SIG-M5 treated with dmso at 0.1 percent for 504 hours (cell line): ENCODE measurements at regions not wholly inside any gene's neighbourhood (a gene's known extent, or its start where the extent isn't known, plus 50 kb on each side); places are given as distances from the start of the nearest gene placed in this dataset.

ENCODE experiments used
- DNase-seq: peaks from one replicate; lab custom pipeline; 2025; ENCODE audit not compliant: unreplicated experiment; lab: John Stamatoyannopoulos, UW

DNA sequence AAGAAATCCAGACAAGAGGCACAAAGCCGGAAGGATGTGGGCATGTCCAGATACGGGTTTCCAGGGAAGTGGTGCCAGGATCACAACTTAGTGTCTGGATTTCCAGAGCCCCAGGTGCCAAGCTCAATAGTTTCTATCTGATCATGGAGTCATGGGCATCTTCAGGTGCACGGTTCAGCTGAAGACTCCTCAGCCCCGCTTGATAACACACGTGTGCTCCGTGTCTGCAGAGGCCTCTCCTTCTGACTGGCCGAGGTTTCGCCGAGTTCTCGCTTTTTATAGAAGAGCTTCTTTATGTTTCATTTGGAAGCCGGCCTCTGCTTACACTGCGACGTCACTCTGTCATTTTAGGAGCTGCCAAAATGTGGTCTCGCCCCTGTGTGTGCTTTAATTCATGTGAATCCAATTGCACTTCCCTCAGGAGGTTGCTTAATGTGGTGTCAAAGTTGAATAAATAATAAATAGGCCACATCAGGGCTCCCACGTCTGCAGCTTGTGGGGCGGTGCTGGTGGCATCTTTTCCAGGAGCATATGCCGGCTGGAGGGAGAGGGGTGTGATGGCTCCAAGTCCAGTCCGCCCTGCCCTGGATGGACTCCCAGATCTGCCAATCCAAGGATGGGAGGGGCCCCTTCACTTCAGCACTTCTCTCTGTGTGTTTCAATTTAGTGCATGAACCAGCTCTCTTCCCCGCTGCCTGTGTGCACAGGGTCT lies 1410.8 kb downstream of the TBC1D22A start:
- no peak for DNase-seq

DNA sequence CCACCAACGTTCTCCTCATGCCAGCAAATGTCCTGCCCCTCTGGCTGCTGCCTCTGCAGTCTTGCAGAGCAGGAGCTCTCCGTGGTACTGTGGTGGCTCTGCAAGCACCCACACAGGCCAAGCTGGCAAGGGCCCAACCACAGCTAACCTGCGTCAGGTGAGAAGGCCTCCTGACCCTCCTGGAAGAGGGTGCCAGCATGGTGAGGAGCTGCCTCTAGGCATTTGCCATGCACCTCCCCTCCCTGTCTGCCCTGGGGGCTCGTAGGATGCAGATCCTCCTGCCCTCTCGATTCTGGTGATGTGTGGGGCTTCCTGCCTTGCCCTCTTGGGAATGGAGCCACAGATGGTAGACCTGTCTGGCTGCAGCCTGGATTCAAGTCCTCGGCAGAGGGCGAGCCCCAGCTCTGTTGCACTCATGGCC lies 1408.8 kb downstream of the TBC1D22A start:
- DNase-seq: no peak

DNA sequence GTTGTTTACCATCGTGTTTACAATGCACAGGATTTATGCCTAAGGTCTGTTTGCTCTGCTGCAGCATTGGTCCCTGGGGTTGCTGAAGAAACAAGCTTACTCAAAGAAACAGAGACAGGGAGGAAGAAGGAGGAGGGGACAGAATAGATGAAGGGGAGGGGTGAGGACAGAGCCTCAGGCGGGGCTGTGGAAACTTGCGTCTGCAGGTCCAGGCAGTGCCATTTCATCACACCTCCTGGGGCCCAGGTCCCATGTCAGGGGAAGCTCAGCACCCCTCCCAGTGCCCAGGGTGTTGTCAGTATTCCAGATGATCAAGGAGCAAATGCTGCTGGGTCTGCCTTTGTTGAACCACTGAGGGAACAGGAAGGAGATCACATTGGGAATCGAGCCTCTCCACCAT lies 1406.8 kb downstream of the TBC1D22A start:
- no peak for DNase-seq

DNA sequence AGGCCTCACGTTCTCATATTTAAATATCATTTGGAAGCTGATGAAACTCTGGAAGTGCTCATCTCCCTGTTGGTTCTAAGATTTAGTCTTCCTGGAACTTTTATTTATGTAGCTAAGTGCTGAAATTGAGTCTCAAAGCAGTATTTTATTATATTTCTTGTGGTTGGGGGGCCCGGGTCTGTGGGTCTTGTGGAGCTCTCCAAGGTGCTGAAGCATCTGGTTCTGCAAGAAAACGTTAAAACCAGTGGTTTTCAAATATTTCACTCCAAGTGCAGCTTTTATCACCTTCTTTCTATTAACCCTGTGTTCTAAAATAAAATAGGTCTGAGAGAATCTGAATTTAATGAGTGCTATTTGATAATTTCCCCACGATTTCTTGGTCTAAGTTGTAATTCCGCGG lies 1404.8 kb downstream of the TBC1D22A start:
- DNase-seq: no peak

DNA sequence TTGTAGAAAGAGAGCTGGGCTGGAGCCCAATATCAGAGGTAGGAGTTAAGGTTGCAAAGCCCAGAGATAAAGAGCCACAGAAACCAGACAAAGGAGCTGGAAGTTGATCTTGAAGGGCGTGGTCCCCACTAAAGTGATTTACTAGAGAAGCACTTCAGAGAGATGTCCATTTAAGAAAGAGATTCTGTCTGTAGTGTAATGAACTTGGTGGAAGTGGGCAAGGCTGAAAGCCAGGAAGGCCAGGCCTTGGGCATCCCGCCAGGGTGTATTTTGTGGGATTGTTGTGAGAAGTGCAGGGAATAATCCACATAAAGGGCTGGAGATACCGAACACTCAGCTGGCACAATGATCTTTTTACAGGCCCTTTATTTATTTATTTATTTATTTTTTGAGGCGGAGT lies 1398.8 kb downstream of the TBC1D22A start:
- DNase-seq: no peak

DNA sequence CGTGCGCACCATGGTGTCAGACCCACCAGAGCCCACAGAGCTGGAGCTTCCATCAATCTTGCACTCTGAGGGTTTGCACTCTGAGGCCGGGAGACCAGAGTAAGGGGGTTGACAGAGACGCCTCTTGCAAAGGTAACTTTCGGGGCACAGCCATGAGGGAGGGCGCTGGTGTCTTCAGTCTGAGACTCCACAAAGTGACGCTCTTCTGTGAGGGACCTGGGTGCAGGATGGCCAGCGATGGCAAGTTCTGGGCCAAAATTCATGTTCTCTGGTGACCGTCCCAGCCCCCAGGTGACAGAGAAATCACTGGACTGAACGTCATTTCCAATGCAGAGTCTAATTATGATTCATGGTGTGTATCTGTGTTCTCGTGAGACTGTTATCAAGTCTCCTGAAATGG lies 1395.2 kb downstream of the TBC1D22A start:
- no peak for DNase-seq

DNA sequence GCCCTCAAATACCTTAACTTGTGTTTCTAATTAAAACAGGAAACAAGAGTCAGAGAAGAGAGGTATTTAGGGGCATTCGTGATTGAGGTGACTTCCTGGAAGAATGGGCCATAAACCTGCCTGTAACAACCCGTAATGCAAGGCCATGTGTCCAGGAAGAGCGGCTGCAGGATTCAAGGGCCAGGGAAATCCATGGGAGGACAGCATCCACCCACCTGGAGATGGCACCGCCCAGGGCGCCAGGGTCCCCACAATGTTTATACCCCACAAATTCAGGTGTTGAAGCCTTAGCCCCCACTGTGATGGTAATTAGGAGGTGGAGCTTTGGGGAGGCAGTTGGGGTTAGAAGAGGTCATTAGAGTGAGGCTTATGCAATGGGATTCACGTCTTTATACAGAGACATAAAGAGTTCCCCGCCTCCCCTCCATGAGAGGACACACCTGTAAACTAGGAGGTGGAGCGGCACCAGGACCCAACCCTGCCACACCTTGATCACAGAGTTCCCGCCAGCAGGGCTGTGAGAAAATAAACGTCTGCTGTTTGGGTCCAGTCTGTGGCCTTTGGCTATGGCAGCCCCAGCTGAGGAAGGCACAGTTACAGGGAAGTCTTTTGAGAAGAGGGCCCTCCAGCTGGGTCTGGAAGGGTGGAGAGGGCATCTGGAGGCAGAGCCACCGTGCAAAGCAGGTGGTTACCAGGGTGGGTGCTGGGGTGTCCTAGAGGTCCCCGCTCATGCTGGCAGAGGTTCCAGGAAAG lies 1394.3 kb downstream of the TBC1D22A start:
- no peak for DNase-seq

DNA sequence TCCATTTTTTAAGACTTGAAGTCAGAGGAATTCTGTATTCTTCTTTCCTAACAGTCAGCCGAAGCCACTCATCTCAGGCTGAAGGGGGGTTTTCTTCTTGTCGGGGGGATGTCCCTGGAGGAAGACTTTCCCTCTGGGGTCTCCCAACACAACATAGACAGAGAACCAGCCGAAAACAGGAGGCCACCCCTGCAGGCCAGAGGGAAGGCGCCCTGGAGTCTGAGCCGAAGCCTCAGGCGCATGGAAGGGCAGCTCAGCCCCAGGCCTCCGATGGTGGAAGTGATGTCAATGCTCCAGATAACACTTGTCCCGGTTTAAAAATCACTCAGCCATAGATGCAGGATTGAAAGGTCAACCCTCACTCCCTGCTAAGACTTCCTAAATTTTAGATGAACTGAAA lies 1393.0 kb downstream of the TBC1D22A start:
- no peak for DNase-seq

DNA sequence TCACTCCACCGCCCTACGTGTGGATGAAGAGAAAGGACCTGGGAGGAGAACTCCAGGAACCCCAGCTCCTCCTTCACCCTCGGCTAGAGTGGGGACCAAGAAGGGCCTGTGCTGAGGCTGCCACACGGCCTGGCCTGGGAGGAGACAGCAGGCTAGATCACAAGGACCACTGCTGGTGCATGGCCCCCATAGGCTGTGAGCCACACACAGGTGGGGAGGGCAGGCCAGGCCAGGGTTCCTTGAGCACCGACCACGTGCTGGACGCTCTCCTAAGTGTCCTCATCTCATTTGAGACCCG lies 1392.4 kb downstream of the TBC1D22A start:
- no peak for DNase-seq

DNA sequence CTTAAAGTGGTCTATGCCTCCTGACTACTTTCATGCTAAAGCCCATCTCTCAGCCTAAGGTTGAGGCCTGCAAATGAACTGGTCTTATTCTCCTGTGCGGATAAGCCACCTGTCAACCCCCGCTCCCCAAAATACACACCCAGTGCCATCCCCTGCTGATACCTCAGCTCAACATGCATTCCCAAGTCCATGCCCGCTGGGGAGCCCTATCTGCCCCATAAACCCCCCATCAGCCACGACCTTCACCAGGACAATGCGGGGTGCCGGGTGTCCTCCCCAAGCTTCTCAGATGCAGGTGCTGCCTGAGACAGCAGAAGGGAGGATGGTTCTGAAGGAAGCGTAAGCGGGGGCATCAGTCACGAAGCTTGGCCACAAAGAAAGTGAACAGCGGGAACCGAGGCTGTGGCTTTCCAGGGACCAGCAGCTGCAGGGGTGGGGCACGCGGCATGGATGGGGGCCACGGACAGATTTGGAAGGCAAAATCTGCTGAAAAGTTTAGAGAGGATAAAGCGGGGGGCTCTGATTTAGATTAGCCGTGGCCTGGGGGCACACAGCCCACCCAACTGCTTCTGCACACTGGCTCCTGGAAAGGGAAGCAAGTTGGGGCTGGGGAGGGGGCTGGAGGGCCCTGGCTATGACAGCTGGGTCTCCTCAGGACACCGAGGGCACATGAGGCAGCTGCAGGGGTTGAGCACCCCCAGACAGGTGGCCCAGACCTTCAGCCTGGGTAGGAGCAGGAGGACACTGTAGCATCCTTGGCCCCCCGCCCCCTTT lies 1391.9 kb downstream of the TBC1D22A start:
- DNase-seq: no peak

DNA sequence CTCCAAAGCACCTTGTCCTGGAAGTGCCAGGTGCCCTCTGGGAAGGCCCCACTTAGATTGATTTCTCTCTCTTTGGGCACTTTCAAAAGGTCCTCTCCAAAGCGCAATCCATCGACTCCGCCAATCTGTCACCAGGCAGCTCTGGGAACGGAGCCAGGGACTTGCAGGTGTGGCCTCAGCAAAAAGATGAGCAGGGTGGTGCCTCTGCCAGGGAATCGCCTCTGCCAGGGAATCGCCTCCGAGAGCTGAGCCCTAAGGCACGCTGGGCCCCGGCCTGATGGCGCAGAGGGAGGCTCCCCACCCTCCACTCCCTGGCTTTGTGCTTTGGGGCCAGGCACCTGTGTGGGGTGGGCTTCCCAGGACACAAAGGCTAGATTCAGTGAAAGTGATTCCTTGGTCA lies 1391.3 kb downstream of the TBC1D22A start:
- DNase-seq: no peak

DNA sequence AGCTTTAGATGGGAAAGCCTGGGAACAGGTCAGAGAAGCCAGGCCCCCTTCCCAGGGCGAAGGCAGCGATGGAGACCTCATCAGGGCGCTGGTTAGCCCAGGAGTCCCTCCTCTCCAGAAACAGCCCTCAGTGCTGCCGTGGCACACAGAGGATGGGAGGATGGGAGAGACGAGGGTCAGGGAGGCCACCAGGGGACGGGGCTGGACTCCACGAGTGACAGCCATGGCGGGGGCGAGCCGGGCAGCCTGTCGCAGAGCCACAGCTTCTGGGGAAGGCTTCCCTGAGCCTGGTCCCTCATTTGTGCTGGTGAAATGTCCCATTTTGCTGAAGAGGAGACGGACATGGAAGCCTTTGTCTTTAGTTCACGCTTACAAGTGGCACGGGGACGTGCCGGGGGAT lies 1390.5 kb downstream of the TBC1D22A start:
- no peak for DNase-seq

DNA sequence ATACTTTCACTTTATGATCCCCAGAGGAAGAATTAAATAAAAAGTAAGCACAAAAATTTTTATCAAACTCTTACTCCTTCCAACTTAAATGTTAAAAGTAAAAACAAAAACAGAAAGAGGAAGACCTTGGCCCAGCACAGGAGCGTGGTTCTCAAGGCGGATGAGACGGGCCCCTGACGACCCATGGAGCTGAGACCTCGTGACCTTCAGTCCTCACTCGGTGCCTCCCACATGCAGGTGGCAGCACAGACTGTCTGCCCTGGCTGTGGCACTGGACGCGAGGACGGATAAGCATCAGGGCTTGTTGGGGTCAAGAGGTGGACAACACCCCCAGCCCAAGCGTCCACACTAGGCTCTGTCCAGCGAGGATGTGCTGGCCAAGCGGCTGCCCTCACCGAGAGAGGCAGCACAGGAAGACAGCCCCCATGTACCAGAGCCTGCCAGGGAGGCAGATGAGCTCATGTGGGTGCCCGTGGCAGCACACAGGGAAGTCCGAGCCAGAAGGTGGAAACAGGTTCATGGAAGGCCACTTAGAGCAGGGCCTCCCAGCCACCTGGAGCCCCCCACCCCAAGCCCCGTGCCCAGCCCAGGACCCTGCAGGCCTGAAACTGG lies 1389.8 kb downstream of the TBC1D22A start:
- no peak for DNase-seq

DNA sequence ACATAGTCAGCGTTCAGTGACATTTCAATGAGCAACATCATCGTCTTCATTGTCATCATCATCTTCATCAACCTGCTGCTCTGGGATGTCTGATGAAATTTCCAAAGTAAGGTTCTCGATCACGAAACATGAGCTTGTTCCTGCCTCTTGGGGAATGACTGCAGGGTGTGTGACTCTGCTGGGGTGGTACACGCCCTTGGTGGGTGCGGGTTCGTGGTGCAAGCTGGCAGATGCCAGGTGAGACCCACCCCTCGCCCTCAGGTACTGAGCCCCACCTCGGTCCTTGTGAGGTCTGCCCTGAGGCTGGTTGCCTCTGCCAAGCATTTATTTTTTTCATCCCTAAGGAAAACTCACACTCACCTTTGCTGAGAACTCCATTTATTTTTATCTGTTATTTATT lies 1389.2 kb downstream of the TBC1D22A start:
- DNase-seq: no peak

DNA sequence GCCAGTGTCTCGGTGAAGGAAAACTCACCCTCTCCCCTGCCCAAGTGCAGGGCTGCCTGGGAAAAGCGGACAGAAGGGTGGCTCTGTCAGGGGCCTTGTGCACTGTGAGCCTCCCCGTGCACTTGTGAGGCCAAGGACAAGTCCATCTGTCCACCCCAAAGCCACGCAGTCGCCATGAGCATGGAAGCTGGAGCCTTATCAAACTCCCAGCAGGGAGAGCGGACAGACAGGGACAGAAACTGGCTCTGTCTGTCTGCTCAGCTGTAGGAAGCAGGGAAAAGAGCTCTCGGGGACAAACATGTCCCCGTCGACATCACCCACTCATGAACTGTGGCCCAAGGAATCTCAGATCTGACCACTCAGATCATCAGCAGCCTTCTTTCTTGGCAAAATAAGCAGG lies 1385.4 kb downstream of the TBC1D22A start:
- DNase-seq: no peak

DNA sequence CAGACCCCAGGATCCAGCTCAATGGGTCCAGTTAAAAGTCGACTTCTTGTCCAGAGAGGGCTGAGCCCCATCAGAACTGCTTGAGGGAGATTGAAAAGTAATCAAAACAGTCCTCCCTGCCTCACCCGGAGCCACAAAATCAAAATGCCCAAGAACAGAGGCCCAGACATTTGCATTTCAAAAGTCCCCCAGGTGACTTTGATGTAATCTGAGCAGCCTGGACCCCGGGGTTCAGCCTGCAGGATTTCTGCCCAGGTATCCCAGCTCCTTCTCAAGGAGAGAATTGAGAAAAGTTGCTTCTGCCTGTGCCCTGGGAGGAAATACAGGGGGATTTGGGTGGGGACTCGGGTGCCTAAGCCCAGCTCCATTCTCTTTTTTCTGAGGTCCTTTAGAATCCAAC lies 1385.0 kb downstream of the TBC1D22A start:
- DNase-seq: no peak

DNA sequence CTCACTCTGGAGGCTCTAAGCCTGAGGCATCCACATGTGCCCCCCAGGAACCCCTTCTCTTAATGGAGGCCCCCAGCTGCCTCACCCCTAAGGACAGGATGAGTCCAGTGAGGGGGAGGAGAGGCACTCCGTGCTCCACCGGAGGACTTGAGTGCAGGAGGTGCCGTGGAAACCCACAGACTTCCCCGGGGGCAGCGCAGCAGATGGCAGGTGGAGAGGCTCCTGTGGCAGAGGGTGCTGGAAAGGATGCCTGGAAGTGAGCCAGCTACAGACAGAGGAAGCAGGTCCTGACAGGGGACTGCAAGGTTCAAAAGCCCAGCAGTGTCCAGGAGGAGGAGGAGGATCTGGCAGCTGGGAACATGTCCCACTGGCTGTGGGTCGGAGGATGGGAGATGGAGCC lies 1384.0 kb downstream of the TBC1D22A start:
- DNase-seq: no peak

DNA sequence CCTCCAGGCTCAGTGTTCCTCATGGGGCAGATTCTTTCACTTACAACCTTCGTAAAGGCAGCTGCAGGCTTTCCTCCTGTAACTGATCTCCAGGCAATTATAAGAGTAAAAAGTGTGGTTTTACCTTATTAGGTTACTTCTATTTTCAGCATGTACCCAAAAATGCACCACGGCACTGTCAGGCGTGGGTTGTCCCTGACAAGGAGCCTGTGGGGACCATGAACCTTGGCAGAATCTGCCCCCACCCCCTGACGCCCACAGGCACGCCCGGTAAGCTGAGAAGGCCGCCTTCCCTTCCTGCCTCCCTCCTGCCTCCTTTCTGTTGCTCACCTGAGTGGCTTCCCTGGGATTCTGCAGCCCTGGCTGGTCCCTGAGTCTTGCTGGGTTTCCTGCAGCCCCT lies 1383.3 kb downstream of the TBC1D22A start:
- no peak for DNase-seq

DNA sequence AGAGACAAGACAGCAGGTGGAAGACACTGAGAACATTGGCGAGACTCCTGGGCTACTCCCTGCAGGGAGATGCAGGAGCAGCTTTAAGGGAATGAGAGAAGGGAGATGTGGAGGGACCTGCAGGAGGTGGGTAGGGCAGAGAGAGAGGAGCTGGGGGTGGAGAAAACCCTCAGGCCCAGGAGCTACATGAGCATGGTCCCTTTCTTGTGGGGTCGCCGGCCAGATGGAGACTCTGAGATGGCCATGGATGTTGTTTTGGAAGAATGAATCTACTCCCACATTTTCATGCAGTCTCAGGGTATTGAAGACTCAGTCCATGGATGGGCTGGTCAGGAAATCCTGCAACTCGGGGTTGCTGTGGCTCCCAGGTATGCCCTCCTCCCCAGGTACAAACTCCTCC lies 1381.9 kb downstream of the TBC1D22A start:
- DNase-seq: no peak

DNA sequence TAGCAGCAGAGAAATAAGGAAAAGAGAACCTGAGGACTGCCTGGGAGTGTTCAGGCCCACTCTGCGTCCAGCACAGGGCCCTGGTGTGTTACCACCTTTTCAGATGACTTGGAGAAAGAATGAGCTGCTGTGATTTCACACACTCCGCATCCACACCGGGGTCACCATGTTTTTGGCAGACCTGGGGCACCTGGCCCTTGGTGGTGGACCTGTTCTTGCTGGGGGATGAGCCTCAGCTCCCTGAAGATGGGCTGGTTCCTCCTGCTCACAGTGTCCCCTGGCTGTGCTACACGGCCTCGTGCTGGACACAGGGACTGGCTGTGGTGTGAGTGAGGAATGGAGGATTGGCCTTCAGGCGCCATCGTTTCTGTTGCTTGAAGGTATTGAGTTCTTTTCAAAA lies 1381.4 kb downstream of the TBC1D22A start:
- DNase-seq: no peak

DNA sequence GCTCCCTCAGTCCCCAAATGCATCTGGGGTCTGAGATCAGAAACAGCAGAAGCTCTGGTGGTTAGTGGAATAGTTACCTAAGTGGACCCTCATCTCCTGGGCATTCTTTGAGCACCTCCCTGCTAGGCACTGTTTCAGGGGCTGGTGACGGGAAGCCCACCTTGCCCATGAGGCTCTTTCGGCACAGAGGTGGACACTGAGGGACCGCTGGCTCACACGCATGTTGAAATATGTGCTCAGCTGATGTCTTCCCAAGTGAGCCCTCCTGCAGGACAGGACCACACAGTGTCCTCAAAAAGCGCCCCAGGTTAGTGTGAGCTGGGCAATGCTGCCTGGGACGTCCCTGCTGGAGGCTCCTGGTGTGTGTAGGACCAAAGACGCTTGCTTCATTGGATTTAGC lies 1379.9 kb downstream of the TBC1D22A start:
- no peak for DNase-seq

DNA sequence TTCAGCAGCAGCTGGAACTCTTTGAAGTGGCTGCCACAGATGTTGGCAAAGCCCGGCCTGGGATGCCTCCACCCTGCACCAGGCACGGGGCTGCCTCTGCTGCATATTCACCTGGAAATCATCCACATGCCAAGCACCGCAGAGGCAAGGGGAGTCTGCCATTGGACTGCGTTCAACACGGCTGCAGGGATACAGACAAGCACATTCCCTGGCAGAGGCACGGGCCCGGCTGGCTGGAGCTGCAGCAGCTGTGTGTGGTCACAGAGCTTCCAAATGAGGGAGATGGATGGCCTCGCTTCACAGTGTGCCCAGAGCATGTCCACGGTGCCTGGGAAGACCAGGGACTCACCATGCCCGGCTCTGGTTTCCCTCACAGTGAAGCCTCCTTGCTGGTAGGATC lies 1378.9 kb downstream of the TBC1D22A start:
- no peak for DNase-seq
